Limb (tissue), 2 donors: ENCODE measurements at regions not wholly inside any gene's neighbourhood (a gene's known extent, or its start where the extent isn't known, plus 50 kb on each side); places are given as distances from the start of the nearest gene placed in this dataset.

Experiments
- DNase-seq, 2 donors: peaks; one replicate each; pipeline ENCODE4 v3.0.0-alpha.2; 2016; ENCODE audit errors: extremely low spot score in 2 of 2

GRCh38 chr2:70397186-70397585 lies 95.3 kb upstream of the FAM136A start:
- no peak for DNase-seq

- DNase-seq: no peak
These were observed 94.7 kb upstream of the FAM136A start for GRCh38 chr2:70396612-70397011.

- DNase-seq: no peak
These were observed 92.0 kb upstream of the FAM136A start for GRCh38 chr2:70393881-70394280.

GRCh38 chr2:70391988-70392387 lies 90.1 kb upstream of the FAM136A start:
- DNase-seq: no peak

- DNase-seq: no peak
These were observed 89.4 kb upstream of the FAM136A start for GRCh38 chr2:70391259-70391658.

GRCh38 chr2:70388813-70389212 lies 86.9 kb upstream of the FAM136A start:
- DNase-seq: no peak

- DNase-seq: no peak
These were observed 86.3 kb upstream of the FAM136A start for GRCh38 chr2:70388128-70388527.

- DNase-seq: no peak
These were observed 84.2 kb upstream of the FAM136A start for GRCh38 chr2:70385966-70386595.

GRCh38 chr2:70385204-70385603 lies 83.3 kb upstream of the FAM136A start:
- DNase-seq: no peak

- DNase-seq: no peak
These were observed 80.0 kb upstream of the FAM136A start for GRCh38 chr2:70381821-70382220.

- no peak for DNase-seq
These were observed 79.4 kb upstream of the FAM136A start for GRCh38 chr2:70381235-70381634.

- no peak for DNase-seq
These were observed 78.8 kb upstream of the FAM136A start for GRCh38 chr2:70380621-70381020.

- DNase-seq: no peak
These were observed 72.7 kb upstream of the FAM136A start for GRCh38 chr2:70374616-70375015.

- DNase-seq: no peak
These were observed 69.9 kb upstream of the FAM136A start for GRCh38 chr2:70371753-70372152.

- DNase-seq: no peak
These were observed 67.2 kb upstream of the FAM136A start for GRCh38 chr2:70369082-70369481.

- no peak for DNase-seq
These were observed 66.7 kb upstream of the FAM136A start for GRCh38 chr2:70368545-70368944.

- peak in 1 of 2 donors; percentile 38 for DNase-seq
These were observed 66.0 kb upstream of the FAM136A start for GRCh38 chr2:70367722-70368323.

- DNase-seq: no peak
These were observed 60.8 kb upstream of the FAM136A start for GRCh38 chr2:70362661-70363060.

GRCh38 chr2:70360661-70361270 lies 58.9 kb upstream of the FAM136A start:
- DNase-seq: no peak

- DNase-seq: no peak
These were observed 55.8 kb upstream of the FAM136A start for GRCh38 chr2:70357684-70358071.

- no peak for DNase-seq
These were observed 55.2 kb upstream of the FAM136A start for GRCh38 chr2:70356941-70357683.

- no peak for DNase-seq
These were observed 52.5 kb upstream of the FAM136A start for GRCh38 chr2:70354264-70354949.
